HEK293 (cell line): ENCODE measurements at regions not wholly inside any gene's neighbourhood (a gene's known extent, or its start where the extent isn't known, plus 50 kb on each side); places are given as distances from the start of the nearest gene placed in this dataset.

Source experiments
- EGR2 ChIP-seq: fragments of 450-650 bp; formaldehyde crosslinking; IDR thresholded peaks from 2 replicates; pipeline ENCODE4 v1.5.1; 2016; ENCODE audit warnings: low read depth, missing biosample characterization, missing genetic modification characterization
- WT1 ChIP-seq: fragments of 450-650 bp; formaldehyde crosslinking; IDR thresholded peaks from 2 replicates; pipeline ENCODE4 v1.5.1; 2016; ENCODE audit warnings: missing biosample characterization, missing genetic modification characterization
- ZNF114 ChIP-seq: fragments of 450-650 bp; formaldehyde crosslinking; IDR thresholded peaks from 2 replicates; pipeline ENCODE4 v1.5.0; 2017; ENCODE audit warnings: missing biosample characterization, missing genetic modification characterization
- ZNF157 ChIP-seq: fragments of 450-650 bp; formaldehyde crosslinking; IDR thresholded peaks from 2 replicates; pipeline ENCODE4 v1.5.1; 2016; ENCODE audit warnings: missing biosample characterization, missing genetic modification characterization
- ZNF16 ChIP-seq: fragments of 450-650 bp; formaldehyde crosslinking; IDR thresholded peaks from 2 replicates; pipeline ENCODE4 v1.5.1; 2016; ENCODE audit warnings: low read depth, missing biosample characterization, missing genetic modification characterization
- ZNF274 ChIP-seq, 2 experiments: fragments of 200-500 bp in 1 of 2; fragments of 450-650 bp in 1 of 2; sonication (Bioruptor generic) in 1 of 2; formaldehyde crosslinking in 1 of 2; IDR thresholded peaks; 2 replicates each; pipeline versions ENCODE4 v1.5.1 to v1.6.1; 2014 to 2016; ENCODE audit warnings: borderline replicate concordance in 1 of 2, inconsistent platforms in 1 of 2, low read length in 1 of 2, missing biosample characterization in 1 of 2, missing genetic modification characterization in 1 of 2
- ZNF394 ChIP-seq: fragments of 450-650 bp; formaldehyde crosslinking; IDR thresholded peaks from 2 replicates; pipeline ENCODE4 v1.5.1; 2016; ENCODE audit warnings: missing biosample characterization, missing genetic modification characterization, mild to moderate bottlenecking, moderate library complexity, borderline replicate concordance
- ZNF626 ChIP-seq: fragments of 450-650 bp; sonication (Bioruptor Pico); formaldehyde crosslinking; IDR thresholded peaks from 2 replicates; pipeline ENCODE4 v1.5.1; 2018; ENCODE audit warnings: missing biosample characterization, missing genetic modification characterization, inconsistent platforms
- ZNF660 ChIP-seq: fragments of 450-650 bp; IDR thresholded peaks from 2 replicates; pipeline ENCODE4 v1.5.1; 2018; ENCODE audit warnings: missing biosample characterization, mild to moderate bottlenecking, missing genetic modification characterization
- ZNF701 ChIP-seq: fragments of 450-650 bp; formaldehyde crosslinking; IDR thresholded peaks from 2 replicates; pipeline ENCODE4 v1.5.1; 2016; ENCODE audit warnings: missing biosample characterization, missing genetic modification characterization
- TF ChIP-seq, protein P1 (sequence below): fragments of 450-650 bp; formaldehyde crosslinking; IDR thresholded peaks from 2 replicates; pipeline ENCODE4 v1.5.1; 2016; ENCODE audit warnings: missing biosample characterization, missing genetic modification characterization
- TF ChIP-seq, protein P2 (sequence below): fragments of 450-650 bp; formaldehyde crosslinking; IDR thresholded peaks from 2 replicates; pipeline ENCODE4 v1.5.1; 2016; ENCODE audit warnings: missing biosample characterization, missing genetic modification characterization
- TF ChIP-seq, protein P3 (sequence below): fragments of 450-650 bp; formaldehyde crosslinking; IDR thresholded peaks from 2 replicates; pipeline ENCODE4 v1.5.1; 2016; ENCODE audit warnings: missing biosample characterization, missing genetic modification characterization

DNA sequence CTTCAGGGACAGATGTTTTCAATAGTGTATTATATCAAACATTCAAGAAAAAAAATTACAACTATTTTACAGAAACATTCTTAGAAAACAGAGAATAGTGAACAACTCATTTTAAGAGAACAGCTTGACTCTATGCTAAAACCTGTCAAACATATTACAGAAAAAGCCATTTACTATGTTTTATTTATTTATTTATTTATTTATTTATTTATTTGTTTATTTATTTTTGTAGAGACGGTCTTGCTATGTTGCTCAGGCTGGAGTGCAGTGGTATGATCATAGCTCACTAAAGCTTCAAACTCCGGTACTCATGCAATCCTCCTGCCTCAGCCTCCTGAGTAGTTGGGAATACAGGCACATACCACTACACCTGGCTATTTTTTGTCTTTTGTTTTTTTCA lies 317.9 kb upstream of the HTR1E start:
- TF ChIP-seq ZNF274 (IDR thresholded peaks at IDR 0.05; ENCODE audit: low read length) (no peak), ZNF274 (tag by site-specific recombination; IDR thresholded peaks at IDR 0.05; ENCODE audit: borderline replicate concordance) (no peak), ZNF701 (tag by site-specific recombination) (no peak), ZNF157 (tag by site-specific recombination) (no peak), ZNF660 (tag by site-specific recombination) (no peak), ZNF626 (no peak), EGR2 (tag by site-specific recombination) (no peak), WT1 (tag by site-specific recombination) (no peak), ZNF394 (tag by site-specific recombination) (peak; percentile 51; the same call in 1 of the 2 replicates), ZNF114 (tag by site-specific recombination) (no peak), ZNF16 (tag by site-specific recombination) (no peak)
- TF ChIP-seq, protein P1, sequence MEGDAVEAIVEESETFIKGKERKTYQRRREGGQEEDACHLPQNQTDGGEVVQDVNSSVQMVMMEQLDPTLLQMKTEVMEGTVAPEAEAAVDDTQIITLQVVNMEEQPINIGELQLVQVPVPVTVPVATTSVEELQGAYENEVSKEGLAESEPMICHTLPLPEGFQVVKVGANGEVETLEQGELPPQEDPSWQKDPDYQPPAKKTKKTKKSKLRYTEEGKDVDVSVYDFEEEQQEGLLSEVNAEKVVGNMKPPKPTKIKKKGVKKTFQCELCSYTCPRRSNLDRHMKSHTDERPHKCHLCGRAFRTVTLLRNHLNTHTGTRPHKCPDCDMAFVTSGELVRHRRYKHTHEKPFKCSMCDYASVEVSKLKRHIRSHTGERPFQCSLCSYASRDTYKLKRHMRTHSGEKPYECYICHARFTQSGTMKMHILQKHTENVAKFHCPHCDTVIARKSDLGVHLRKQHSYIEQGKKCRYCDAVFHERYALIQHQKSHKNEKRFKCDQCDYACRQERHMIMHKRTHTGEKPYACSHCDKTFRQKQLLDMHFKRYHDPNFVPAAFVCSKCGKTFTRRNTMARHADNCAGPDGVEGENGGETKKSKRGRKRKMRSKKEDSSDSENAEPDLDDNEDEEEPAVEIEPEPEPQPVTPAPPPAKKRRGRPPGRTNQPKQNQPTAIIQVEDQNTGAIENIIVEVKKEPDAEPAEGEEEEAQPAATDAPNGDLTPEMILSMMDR, result no peak
- TF ChIP-seq, protein P2, sequence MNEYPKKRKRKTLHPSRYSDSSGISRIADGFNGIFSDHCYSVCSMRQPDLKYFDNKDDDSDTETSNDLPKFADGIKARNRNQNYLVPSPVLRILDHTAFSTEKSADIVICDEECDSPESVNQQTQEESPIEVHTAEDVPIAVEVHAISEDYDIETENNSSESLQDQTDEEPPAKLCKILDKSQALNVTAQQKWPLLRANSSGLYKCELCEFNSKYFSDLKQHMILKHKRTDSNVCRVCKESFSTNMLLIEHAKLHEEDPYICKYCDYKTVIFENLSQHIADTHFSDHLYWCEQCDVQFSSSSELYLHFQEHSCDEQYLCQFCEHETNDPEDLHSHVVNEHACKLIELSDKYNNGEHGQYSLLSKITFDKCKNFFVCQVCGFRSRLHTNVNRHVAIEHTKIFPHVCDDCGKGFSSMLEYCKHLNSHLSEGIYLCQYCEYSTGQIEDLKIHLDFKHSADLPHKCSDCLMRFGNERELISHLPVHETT (tag by site-specific recombination), result no peak
- TF ChIP-seq, protein P3, sequence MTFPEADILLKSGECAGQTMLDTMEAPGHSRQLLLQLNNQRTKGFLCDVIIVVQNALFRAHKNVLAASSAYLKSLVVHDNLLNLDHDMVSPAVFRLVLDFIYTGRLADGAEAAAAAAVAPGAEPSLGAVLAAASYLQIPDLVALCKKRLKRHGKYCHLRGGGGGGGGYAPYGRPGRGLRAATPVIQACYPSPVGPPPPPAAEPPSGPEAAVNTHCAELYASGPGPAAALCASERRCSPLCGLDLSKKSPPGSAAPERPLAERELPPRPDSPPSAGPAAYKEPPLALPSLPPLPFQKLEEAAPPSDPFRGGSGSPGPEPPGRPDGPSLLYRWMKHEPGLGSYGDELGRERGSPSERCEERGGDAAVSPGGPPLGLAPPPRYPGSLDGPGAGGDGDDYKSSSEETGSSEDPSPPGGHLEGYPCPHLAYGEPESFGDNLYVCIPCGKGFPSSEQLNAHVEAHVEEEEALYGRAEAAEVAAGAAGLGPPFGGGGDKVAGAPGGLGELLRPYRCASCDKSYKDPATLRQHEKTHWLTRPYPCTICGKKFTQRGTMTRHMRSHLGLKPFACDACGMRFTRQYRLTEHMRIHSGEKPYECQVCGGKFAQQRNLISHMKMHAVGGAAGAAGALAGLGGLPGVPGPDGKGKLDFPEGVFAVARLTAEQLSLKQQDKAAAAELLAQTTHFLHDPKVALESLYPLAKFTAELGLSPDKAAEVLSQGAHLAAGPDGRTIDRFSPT (tag by site-specific recombination), result no peak
